WTC11 (cell line): ENCODE measurements at regions not wholly inside any gene's neighbourhood (a gene's known extent, or its start where the extent isn't known, plus 50 kb on each side); places are given as distances from the start of the nearest gene placed in this dataset.

Source experiments
- ATAC-seq: fragments of 200-7000 bp; cut with Tn5 transposase; 2 replicates; pipeline ENCODE4 v1.10.0; 2021; ENCODE audit warnings: mild to moderate bottlenecking, moderate library complexity
- CTCF ChIA-PET: fragments of 300-600 bp; sonication (Branson Sonifier 250); formaldehyde crosslinking; loops from one replicate; lab custom pipeline; 2021; ENCODE audit warnings: antibody characterized with exemption; lab: Charles Lee
- POLR2A ChIA-PET: fragments of 350-600 bp; sonication (Branson Sonifier 250); formaldehyde crosslinking; loops from one replicate; lab custom pipeline; 2021; ENCODE audit warnings: antibody characterized with exemption; lab: Charles Lee
- DNase-seq: peaks from one replicate; pipeline ENCODE4 v3.0.0; 2021; ENCODE audit warnings: low spot score
- H3K27ac Mint-ChIP-seq: 2 replicates; pipeline ENCODE4 v1.8.0; 2021; ENCODE audit warnings: mixed read lengths
- H3K27me3 Mint-ChIP-seq: 2 replicates; pipeline ENCODE4 v1.8.0; 2021; ENCODE audit warnings: low read depth, mild to moderate bottlenecking, moderate library complexity, mixed read lengths
- H3K36me3 Mint-ChIP-seq: 2 replicates; pipeline ENCODE4 v1.8.0; 2021; ENCODE audit warnings: mixed read lengths
- H3K4me1 Mint-ChIP-seq: 2 replicates; pipeline ENCODE4 v1.8.0; 2022; ENCODE audit warnings: mixed read lengths
- H3K4me3 Mint-ChIP-seq: 2 replicates; pipeline ENCODE4 v1.8.0; 2021; ENCODE audit warnings: mild to moderate bottlenecking, moderate library complexity, mixed read lengths
- H3K9me3 Mint-ChIP-seq: 2 replicates; pipeline ENCODE4 v1.8.0; 2021; ENCODE audit warnings: mixed read lengths
- AFF4 ChIP-seq: sonication (generic); formaldehyde crosslinking; IDR thresholded peaks from 2 replicates; pipeline ENCODE4 v1.8.1; 2023; ENCODE audit warnings: mild to moderate bottlenecking, missing genetic modification reagents, borderline replicate concordance
- AR ChIP-seq: fragments of 250-450 bp; sonication (Bioruptor Pico); IDR thresholded peaks from 2 replicates; pipeline ENCODE4 v1.9.0; 2021; ENCODE audit warnings: mild to moderate bottlenecking
- CTCF ChIP-seq: fragments of 200-600 bp; IDR thresholded peaks from 2 replicates; pipeline ENCODE4 v1.8.0; 2022; ENCODE audit warnings: antibody characterized with exemption
- E2F1 ChIP-seq: sonication (generic); formaldehyde crosslinking; IDR thresholded peaks from 2 replicates; pipeline ENCODE4 v1.8.0; 2022; ENCODE audit warnings: mild to moderate bottlenecking, missing genetic modification reagents
- E2F4 ChIP-seq: sonication (generic); formaldehyde crosslinking; IDR thresholded peaks from 2 replicates; pipeline ENCODE4 v1.8.1; 2022; ENCODE audit warnings: low read depth, mild to moderate bottlenecking, moderate library complexity, missing genetic modification reagents, borderline replicate concordance
- IRF1 ChIP-seq: sonication (generic); formaldehyde crosslinking; IDR thresholded peaks from 2 replicates; pipeline ENCODE4 v1.8.0; 2023; ENCODE audit warnings: missing genetic modification reagents
- IRF2 ChIP-seq: sonication (generic); formaldehyde crosslinking; IDR thresholded peaks from 2 replicates; pipeline ENCODE4 v1.8.0; 2022; ENCODE audit warnings: low read depth, missing genetic modification reagents, borderline replicate concordance
- KAT7 ChIP-seq: sonication (generic); formaldehyde crosslinking; IDR thresholded peaks from 2 replicates; pipeline ENCODE4 v1.8.1; 2023; ENCODE audit warnings: missing genetic modification reagents, mild to moderate bottlenecking, borderline replicate concordance
- MYBL2 ChIP-seq: sonication (generic); formaldehyde crosslinking; IDR thresholded peaks from 2 replicates; pipeline ENCODE4 v1.8.1; 2023; ENCODE audit warnings: mild to moderate bottlenecking, moderate library complexity, missing genetic modification reagents
- PRRX2 ChIP-seq: fragments of 250-450 bp; sonication (Bioruptor Pico); IDR thresholded peaks from 2 replicates; pipeline ENCODE4 v1.8.0; 2021; ENCODE audit warnings: mild to moderate bottlenecking
- TEAD4 ChIP-seq: sonication (generic); formaldehyde crosslinking; IDR thresholded peaks from 2 replicates; pipeline ENCODE4 v1.8.0; 2022; ENCODE audit warnings: mild to moderate bottlenecking, missing genetic modification reagents
- USF2 ChIP-seq: sonication (generic); formaldehyde crosslinking; IDR thresholded peaks from 2 replicates; pipeline ENCODE4 v1.8.1; 2023; ENCODE audit warnings: mild to moderate bottlenecking, missing genetic modification reagents, moderate library complexity
- ZMAT4 ChIP-seq: fragments of 250-450 bp; sonication (Bioruptor Pico); IDR thresholded peaks from 2 replicates; pipeline ENCODE4 v1.9.0; 2021; ENCODE audit warnings: mild to moderate bottlenecking
- ZNF281 ChIP-seq: sonication (generic); formaldehyde crosslinking; IDR thresholded peaks from 2 replicates; pipeline ENCODE4 v1.8.0; 2023; ENCODE audit warnings: mild to moderate bottlenecking, missing genetic modification reagents
- ZNF671 ChIP-seq: fragments of 250-450 bp; sonication (Bioruptor Pico); IDR thresholded peaks from 2 replicates; pipeline ENCODE4 v1.8.0; 2021; ENCODE audit warnings: mild to moderate bottlenecking

GRCh38 chr20:59376109-59376841 lies 75.9 kb downstream of the EDN3 start:
- no peak for ATAC-seq
- H3K27me3 Mint-ChIP-seq = peaks cover 17% of the 10 kb centered on the region
- TF ChIP-seq IRF2 (CRISPR knock-in tag) (no peak), KAT7 (CRISPR knock-in tag) (no peak), MYBL2 (no peak), IRF1 (CRISPR knock-in tag) (no peak), CTCF (no peak), PRRX2 (CRISPR knock-in tag) (no peak), AR (no peak)
- no peaks in the 10 kb centered on the region for H3K36me3 Mint-ChIP-seq
- no peak overlapping the region for H3K4me3 Mint-ChIP-seq
- no peak for DNase-seq
- no peaks in the 10 kb centered on the region for H3K9me3 Mint-ChIP-seq
- H3K27ac Mint-ChIP-seq = no peak overlapping the region
- H3K4me1 Mint-ChIP-seq = no peaks in the 10 kb centered on the region
- ChIA-PET CTCF (no interaction called here), POLR2A (no interaction called here)

GRCh38 chr20:59376998-59377397 lies 76.6 kb downstream of the EDN3 start:
- no peaks in the 10 kb centered on the region for H3K9me3 Mint-ChIP-seq
- POLR2A ChIA-PET = no interaction called here
- no peaks in the 10 kb centered on the region for H3K4me1 Mint-ChIP-seq
- ATAC-seq (no peak), DNase-seq (no peak)
- H3K36me3 Mint-ChIP-seq = no peaks in the 10 kb centered on the region
- H3K4me3 Mint-ChIP-seq = no peak overlapping the region
- CTCF ChIA-PET = no interaction called here
- no peak overlapping the region for H3K27ac Mint-ChIP-seq
- peaks cover 17% of the 10 kb centered on the region for H3K27me3 Mint-ChIP-seq
- TF ChIP-seq USF2 = no peak
- TF ChIP-seq E2F1 (CRISPR knock-in tag) = no peak
- no peak for TF ChIP-seq ZNF281
- TF ChIP-seq TEAD4 = no peak
- TF ChIP-seq ZNF671 (CRISPR knock-in tag) = no peak
- TF ChIP-seq AFF4 (CRISPR knock-in tag) = no peak
- no peak for TF ChIP-seq ZMAT4 (CRISPR knock-in tag)
- TF ChIP-seq E2F4 (CRISPR knock-in tag) = no peak
